ENCODE measurements at regions not wholly inside any gene's neighbourhood (a gene's known extent, or its start where the extent isn't known, plus 50 kb on each side); places are given as distances from the start of the nearest gene placed in this dataset.

DNA sequence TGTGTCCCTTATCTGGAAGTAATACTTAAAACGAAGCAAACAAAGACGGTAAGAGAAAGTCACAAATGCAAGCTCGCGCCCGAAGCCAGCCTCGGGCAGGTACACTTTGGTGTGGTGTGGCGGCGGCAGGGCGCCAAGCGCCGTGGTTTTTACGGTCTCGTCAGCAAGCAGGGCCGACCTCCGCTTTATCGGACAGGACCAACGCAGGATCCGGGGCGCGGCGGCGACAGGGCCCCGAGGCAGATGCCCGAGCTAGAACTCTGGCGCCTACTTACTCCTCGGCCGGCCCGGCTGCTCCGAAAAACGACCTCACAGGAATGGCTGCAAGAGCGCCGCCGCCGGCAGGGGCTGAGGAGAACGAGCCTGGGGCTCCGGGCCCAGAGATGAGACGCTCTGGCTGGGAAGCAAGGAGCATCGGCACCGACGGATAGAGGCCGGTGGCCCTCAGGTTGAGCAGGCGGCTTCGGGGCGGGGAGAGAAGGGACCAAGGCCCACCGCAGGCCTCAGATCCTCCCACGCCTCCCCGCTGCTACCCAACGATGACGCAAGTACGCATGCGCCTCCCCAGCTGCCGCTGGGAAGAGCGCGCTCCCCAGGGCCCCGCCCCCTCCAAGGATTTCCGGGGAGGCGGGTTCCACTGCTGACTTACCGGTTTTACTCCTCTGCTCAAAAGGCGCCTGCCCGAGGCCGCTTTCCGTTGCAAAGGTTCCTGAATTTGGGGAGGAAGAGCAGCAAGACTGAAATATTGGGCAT lies 60.6 kb downstream of the FAM217A start (continued):
- peak; percentile 91 for TF ChIP-seq ZBTB2 (IDR thresholded peaks at IDR 0.05)
- TF ChIP-seq, protein P1, sequence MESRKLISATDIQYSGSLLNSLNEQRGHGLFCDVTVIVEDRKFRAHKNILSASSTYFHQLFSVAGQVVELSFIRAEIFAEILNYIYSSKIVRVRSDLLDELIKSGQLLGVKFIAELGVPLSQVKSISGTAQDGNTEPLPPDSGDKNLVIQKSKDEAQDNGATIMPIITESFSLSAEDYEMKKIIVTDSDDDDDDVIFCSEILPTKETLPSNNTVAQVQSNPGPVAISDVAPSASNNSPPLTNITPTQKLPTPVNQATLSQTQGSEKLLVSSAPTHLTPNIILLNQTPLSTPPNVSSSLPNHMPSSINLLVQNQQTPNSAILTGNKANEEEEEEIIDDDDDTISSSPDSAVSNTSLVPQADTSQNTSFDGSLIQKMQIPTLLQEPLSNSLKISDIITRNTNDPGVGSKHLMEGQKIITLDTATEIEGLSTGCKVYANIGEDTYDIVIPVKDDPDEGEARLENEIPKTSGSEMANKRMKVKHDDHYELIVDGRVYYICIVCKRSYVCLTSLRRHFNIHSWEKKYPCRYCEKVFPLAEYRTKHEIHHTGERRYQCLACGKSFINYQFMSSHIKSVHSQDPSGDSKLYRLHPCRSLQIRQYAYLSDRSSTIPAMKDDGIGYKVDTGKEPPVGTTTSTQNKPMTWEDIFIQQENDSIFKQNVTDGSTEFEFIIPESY (CRISPR knock-in tag; IDR thresholded peaks at IDR 0.05), result peak; percentile 57; the same call in 1 of the 2 replicates
- no peak for TF ChIP-seq NR0B1 (IDR thresholded peaks at IDR 0.05; ENCODE audit: partially characterized antibody)
- no peak; the same call in 1 of the 2 replicates for TF ChIP-seq ZNF197 (CRISPR knock-in tag; IDR thresholded peaks at IDR 0.05; ENCODE audit: low read depth)
- TF ChIP-seq HDAC1 (IDR thresholded peaks at IDR 0.05), result peak in 1 of 2 experiments; percentile 81; a peak in 1 of 4 replicates
- no peak for TF ChIP-seq ZNF174 (CRISPR knock-in tag; IDR thresholded peaks at IDR 0.05)
- 0 out of 2 replicates have a peak, but pooled peaks have one; percentile 65 for TF ChIP-seq RUNX1 (IDR thresholded peaks at IDR 0.05; ENCODE audit: low read depth)
- TF ChIP-seq STAT5B (CRISPR knock-in tag; IDR thresholded peaks at IDR 0.05), result no peak
- peak; percentile 53; the same call in 1 of the 2 replicates for TF ChIP-seq ELF2 (CRISPR knock-in tag; IDR thresholded peaks at IDR 0.05)
- TF ChIP-seq CBFA2T2 (conservative IDR thresholded peaks at IDR 0.05), result no peak
- peak; percentile 83 for TF ChIP-seq TAF1 (IDR thresholded peaks at IDR 0.05; ENCODE audit: control insufficient read depth, extremely low read depth, insufficient read depth, low read length, severe bottlenecking)
- no peak for TF ChIP-seq RFX1 (IDR thresholded peaks at IDR 0.05)
- peak in 1 of 2 experiments; percentile 60; a peak in 2 of 4 replicates for TF ChIP-seq NONO (IDR thresholded peaks at IDR 0.05; ENCODE audit: low read depth in 2 of 2, low read length in 1 of 2)
- peak; percentile 79 to 90; a peak in 3 of 4 replicates for TF ChIP-seq MNT (conservative IDR thresholded peaks at IDR 0.05)
- peak; percentile 7 for TF ChIP-seq CTCFL (IDR thresholded peaks at IDR 0.05; ENCODE audit: borderline replicate concordance, insufficient read depth, low read depth, low read length, poor library complexity, severe bottlenecking)
